ENCODE measurements at regions not wholly inside any gene's neighbourhood (a gene's known extent, or its start where the extent isn't known, plus 50 kb on each side); places are given as distances from the start of the nearest gene placed in this dataset.

GRCh38 chrX:122771933-122772332 is 412.1 kb upstream of the GRIA3 start:
- DNase-seq (ENCODE audit: low read depth, low spot score): no peak
- no peak overlapping the region for H3K4me3 ChIP-seq (ENCODE audit: low read depth, low read length)
- no peak for TF ChIP-seq CTCF (IDR thresholded peaks at IDR 0.05; ENCODE audit: low read depth, low read length)
- in situ Hi-C loops (cut with HindIII; ENCODE audit: low sequenced_read_pairs): no loop called here

- TF ChIP-seq CTCF (IDR thresholded peaks at IDR 0.05; ENCODE audit: low read depth, low read length): no peak
- in situ Hi-C loops (cut with HindIII; ENCODE audit: low sequenced_read_pairs): no loop called here
- no peak for DNase-seq (ENCODE audit: low read depth, low spot score)
- no peak overlapping the region for H3K4me3 ChIP-seq (ENCODE audit: low read depth, low read length)
These were observed 406.3 kb upstream of the GRIA3 start for GRCh38 chrX:122777766-122778165.

- TF ChIP-seq CTCF (IDR thresholded peaks at IDR 0.05; ENCODE audit: low read depth, low read length): no peak
- DNase-seq (ENCODE audit: low read depth, low spot score): no peak
- H3K4me3 ChIP-seq (ENCODE audit: low read depth, low read length): no peak overlapping the region
- in situ Hi-C loops (cut with HindIII; ENCODE audit: low sequenced_read_pairs): no loop called here
These were observed 400.2 kb upstream of the GRIA3 start for GRCh38 chrX:122783918-122784317.

GRCh38 chrX:122787231-122787630 is 396.8 kb upstream of the GRIA3 start:
- no peak for DNase-seq (ENCODE audit: low read depth, low spot score)
- no peak overlapping the region for H3K4me3 ChIP-seq (ENCODE audit: low read depth, low read length)
- in situ Hi-C loops (cut with HindIII; ENCODE audit: low sequenced_read_pairs): no loop called here
- TF ChIP-seq CTCF (IDR thresholded peaks at IDR 0.05; ENCODE audit: low read depth, low read length): no peak

GRCh38 chrX:122788216-122788615 is 395.9 kb upstream of the GRIA3 start:
- no peak for DNase-seq (ENCODE audit: low read depth, low spot score)
- no peak overlapping the region for H3K4me3 ChIP-seq (ENCODE audit: low read depth, low read length)
- in situ Hi-C loops (cut with HindIII; ENCODE audit: low sequenced_read_pairs): no loop called here
- no peak for TF ChIP-seq CTCF (IDR thresholded peaks at IDR 0.05; ENCODE audit: low read depth, low read length)

GRCh38 chrX:122790376-122791095 is 393.5 kb upstream of the GRIA3 start:
- TF ChIP-seq CTCF (IDR thresholded peaks at IDR 0.05; ENCODE audit: low read depth, low read length): no peak
- no peak for DNase-seq (ENCODE audit: low read depth, low spot score)
- no peak overlapping the region for H3K4me3 ChIP-seq (ENCODE audit: low read depth, low read length)
- in situ Hi-C loops (cut with HindIII; ENCODE audit: low sequenced_read_pairs): no loop called here
